ENCODE measurements at regions not wholly inside any gene's neighbourhood (a gene's known extent, or its start where the extent isn't known, plus 50 kb on each side); places are given as distances from the start of the nearest gene placed in this dataset.
"Not testable (repeated sequence)": the region's sequence is repeated elsewhere in the genome, so short reads cannot be mapped to it uniquely, and the experiment has no call there.

- DNase-seq (ENCODE audit: low read depth, low spot score); H3K4me3 ChIP-seq (ENCODE audit: low read depth, low read length): not testable (repeated sequence)
Observed at GRCh38 chr21:6569587-6570392, 3951.6 kb upstream of the TPTE start.

GRCh38 chr21:6570700-6571368, 3950.5 kb upstream of the TPTE start:
- DNase-seq (ENCODE audit: low read depth, low spot score); H3K4me3 ChIP-seq (ENCODE audit: low read depth, low read length); in situ Hi-C loops (cut with HindIII; ENCODE audit: low sequenced_read_pairs): not testable (repeated sequence)

More at GRCh38 chr21:6569587-6570392, 3951.6 kb upstream of the TPTE start:
- in situ Hi-C loops (cut with HindIII; ENCODE audit: low sequenced_read_pairs), result not testable (repeated sequence)

GRCh38 chr21:6573576-6573975, 3947.8 kb upstream of the TPTE start:
- H3K4me3 ChIP-seq (ENCODE audit: low read depth, low read length); in situ Hi-C loops (cut with HindIII; ENCODE audit: low sequenced_read_pairs); DNase-seq (ENCODE audit: low read depth, low spot score): not testable (repeated sequence)

GRCh38 chr21:6579801-6580200, 3941.6 kb upstream of the TPTE start:
- in situ Hi-C loops (cut with HindIII; ENCODE audit: low sequenced_read_pairs); H3K4me3 ChIP-seq (ENCODE audit: low read depth, low read length); DNase-seq (ENCODE audit: low read depth, low spot score): not testable (repeated sequence)

All from astrocyte of the spinal cord (primary cell).